ENCODE measurements at regions not wholly inside any gene's neighbourhood (a gene's known extent, or its start where the extent isn't known, plus 50 kb on each side); places are given as distances from the start of the nearest gene placed in this dataset.

DNA sequence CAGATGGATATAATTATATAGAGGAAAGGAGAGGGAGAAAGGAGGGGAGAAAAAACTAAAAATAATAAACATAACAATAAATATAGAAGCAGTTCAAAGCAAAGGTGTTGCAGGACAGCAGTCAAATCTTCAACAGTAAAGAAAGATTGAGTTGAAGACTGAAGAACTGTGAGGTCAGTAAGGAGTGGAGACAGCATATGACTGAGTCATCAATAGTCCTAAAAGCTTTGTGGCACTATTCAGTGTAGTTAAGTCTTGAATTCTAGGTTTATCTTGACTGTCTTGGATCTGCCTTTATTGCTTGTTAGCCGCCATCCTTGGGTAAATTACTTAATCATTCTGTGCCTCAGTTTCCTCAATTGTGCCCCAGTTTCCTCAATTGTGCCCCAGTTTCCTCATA, 137.0 kb downstream of the MRPS30 start:
- TF ChIP-seq, protein P1, sequence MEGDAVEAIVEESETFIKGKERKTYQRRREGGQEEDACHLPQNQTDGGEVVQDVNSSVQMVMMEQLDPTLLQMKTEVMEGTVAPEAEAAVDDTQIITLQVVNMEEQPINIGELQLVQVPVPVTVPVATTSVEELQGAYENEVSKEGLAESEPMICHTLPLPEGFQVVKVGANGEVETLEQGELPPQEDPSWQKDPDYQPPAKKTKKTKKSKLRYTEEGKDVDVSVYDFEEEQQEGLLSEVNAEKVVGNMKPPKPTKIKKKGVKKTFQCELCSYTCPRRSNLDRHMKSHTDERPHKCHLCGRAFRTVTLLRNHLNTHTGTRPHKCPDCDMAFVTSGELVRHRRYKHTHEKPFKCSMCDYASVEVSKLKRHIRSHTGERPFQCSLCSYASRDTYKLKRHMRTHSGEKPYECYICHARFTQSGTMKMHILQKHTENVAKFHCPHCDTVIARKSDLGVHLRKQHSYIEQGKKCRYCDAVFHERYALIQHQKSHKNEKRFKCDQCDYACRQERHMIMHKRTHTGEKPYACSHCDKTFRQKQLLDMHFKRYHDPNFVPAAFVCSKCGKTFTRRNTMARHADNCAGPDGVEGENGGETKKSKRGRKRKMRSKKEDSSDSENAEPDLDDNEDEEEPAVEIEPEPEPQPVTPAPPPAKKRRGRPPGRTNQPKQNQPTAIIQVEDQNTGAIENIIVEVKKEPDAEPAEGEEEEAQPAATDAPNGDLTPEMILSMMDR (IDR thresholded peaks at IDR 0.05), result no peak
- TF ChIP-seq POLR2A (IDR thresholded peaks at IDR 0.05), result no peak
- TF ChIP-seq POLR2AphosphoS5 (IDR thresholded peaks at IDR 0.05), result no peak

Data from breast epithelium (tissue), 3 donors.